Caco-2 (cell line): ENCODE measurements at regions not wholly inside any gene's neighbourhood (a gene's known extent, or its start where the extent isn't known, plus 50 kb on each side); places are given as distances from the start of the nearest gene placed in this dataset.

Experiments
- BruUV-seq: library from RNA; stranded (reverse); fragments of 400-500 nt; replicated peaks from 2 replicates; lab custom pipeline; 2021; lab: Mats Ljungman, UMichigan
- CTCF ChIA-PET: fragments of 300-600 bp; sonication (Branson Sonifier 250); formaldehyde crosslinking; loops from one replicate; lab custom pipeline; 2022; ENCODE audit warnings: antibody characterized with exemption; lab: Charles Lee
- POLR2A ChIA-PET: fragments of 300-600 bp; sonication (Branson Sonifier 250); formaldehyde crosslinking; loops from one replicate; lab custom pipeline; 2022; ENCODE audit warnings: antibody characterized with exemption; lab: Charles Lee
- DNase-seq, 2 experiments: peaks; one replicate each; pipeline versions ENCODE4 v3.0.0 to v3.0.0-alpha.2; 2020 to 2022
- H3K27me3 ChIP-seq: replicated peaks from 2 replicates; pipeline ENCODE4 v1.6.0; 2011; ENCODE audit warnings: low read length; ENCODE audit not compliant: control insufficient read depth, insufficient read depth
- H3K36me3 ChIP-seq: 2 replicates; pipeline ENCODE4 v1.5.1; 2011; ENCODE audit warnings: low read length; ENCODE audit not compliant: control insufficient read depth, insufficient read depth
- H3K4me1 ChIP-seq: fragments of 250-450 bp; sonication (Bioruptor Pico); 2 replicates; pipeline ENCODE4 v1.5.1; 2020; ENCODE audit warnings: mild to moderate bottlenecking
- H3K4me3 ChIP-seq: 2 replicates; pipeline ENCODE4 v1.5.1; 2011; ENCODE audit warnings: low read depth, mild to moderate bottlenecking, control low read depth, low read length
- H3K9me3 ChIP-seq: fragments of 250-450 bp; sonication (Bioruptor Pico); 2 replicates; pipeline ENCODE4 v1.5.1; 2020; ENCODE audit warnings: mild to moderate bottlenecking, moderate library complexity
- H3K27ac Mint-ChIP-seq: one replicate; pipeline ENCODE4 v1.8.0; 2022; ENCODE audit warnings: mixed read lengths; ENCODE audit not compliant: unreplicated experiment
- H3K27me3 Mint-ChIP-seq: one replicate; pipeline ENCODE4 v1.8.0; 2022; ENCODE audit warnings: mixed read lengths; ENCODE audit not compliant: insufficient read depth, unreplicated experiment
- H3K36me3 Mint-ChIP-seq: one replicate; pipeline ENCODE4 v1.8.0; 2022; ENCODE audit warnings: mild to moderate bottlenecking, mixed read lengths; ENCODE audit not compliant: insufficient read depth, unreplicated experiment
- H3K4me1 Mint-ChIP-seq: one replicate; pipeline ENCODE4 v1.8.0; 2022; ENCODE audit warnings: low read depth, mixed read lengths; ENCODE audit not compliant: unreplicated experiment
- H3K4me3 Mint-ChIP-seq: one replicate; pipeline ENCODE4 v1.8.0; 2022; ENCODE audit warnings: mild to moderate bottlenecking, moderate library complexity, mixed read lengths; ENCODE audit not compliant: unreplicated experiment
- H3K9me3 Mint-ChIP-seq: one replicate; pipeline ENCODE4 v1.8.0; 2022; ENCODE audit warnings: mixed read lengths; ENCODE audit not compliant: unreplicated experiment
- CTCF ChIP-seq, 2 experiments: fragments of 200-600 bp in 1 of 2; IDR thresholded peaks; 1 replicate in 1 of 2; 2 replicates in 1 of 2; pipeline versions ENCODE4 v1.5.1 to v1.8.0; 2011 to 2022; ENCODE audit warnings: antibody characterized with exemption in 1 of 2, control low read depth in 1 of 2, inconsistent platforms in 1 of 2, low read depth in 1 of 2, low read length in 1 of 2, mild to moderate bottlenecking in 1 of 2, moderate library complexity in 1 of 2; ENCODE audit not compliant: insufficient read depth in 1 of 2, severe bottlenecking in 1 of 2, unreplicated experiment in 1 of 2
- intact Hi-C: fragments of 100-400 bp; cut with micrococcal nuclease; formaldehyde crosslinking; loops from one replicate; pipeline ENCODE4 v1.10.0; 2022; ENCODE audit not compliant: unreplicated experiment

DNA sequence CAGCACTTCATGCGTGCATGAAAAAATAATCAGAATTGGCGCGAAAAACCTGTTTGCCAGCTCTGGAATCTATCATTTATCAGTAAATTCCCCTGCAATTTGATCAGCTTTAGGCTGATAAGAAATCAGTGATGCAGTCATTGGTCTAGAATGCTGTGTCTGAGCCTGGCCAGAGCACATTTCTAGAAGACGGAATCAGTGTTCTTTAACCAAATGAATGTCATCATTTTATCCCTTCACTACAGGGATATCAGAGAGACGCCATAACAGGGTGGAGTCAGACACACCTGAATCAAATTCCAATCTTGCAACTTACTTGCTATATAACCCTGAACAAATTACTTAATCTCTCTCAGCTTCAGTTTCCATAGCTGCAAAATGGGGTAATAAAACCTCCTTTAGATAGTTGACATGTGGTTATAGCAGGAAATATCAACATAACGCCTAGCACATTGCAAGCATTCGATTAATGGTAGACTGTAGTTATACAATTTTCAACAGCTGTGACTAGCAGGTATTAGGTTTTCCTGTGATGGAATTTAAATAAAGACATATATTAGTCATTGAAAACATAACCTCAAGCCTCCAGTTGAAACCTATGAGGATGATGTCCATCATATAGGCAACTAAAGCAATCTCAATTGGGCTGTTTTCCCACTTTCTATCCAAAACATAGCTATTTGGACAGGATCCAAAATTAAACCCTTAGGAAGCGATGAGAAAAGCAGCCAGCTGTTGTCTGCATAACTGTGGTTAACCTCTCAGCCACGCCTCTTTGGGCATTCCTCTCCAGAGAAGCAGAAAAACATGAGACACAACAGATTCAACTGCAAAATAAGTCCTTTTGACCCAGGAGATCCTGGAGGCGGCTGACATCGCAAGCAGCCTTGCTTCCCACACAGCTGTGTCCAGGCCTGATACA, 51.6 kb upstream of the UBL3 start:
- Mint-ChIP-seq H3K4me3 (no peak overlapping the region), H3K9me3 (no peaks in the 10 kb centered on the region), H3K27me3 (no peaks in the 10 kb centered on the region), H3K4me1 (peaks cover 14% of the 10 kb centered on the region), H3K27ac (peak overlapping the region; percentile 10), H3K36me3 (no peaks in the 10 kb centered on the region)
- no peak overlapping the region for H3K4me3 ChIP-seq
- 0 out of 2 replicates have a peak, but pooled peaks cover 2% of the 10 kb centered on the region for H3K9me3 ChIP-seq
- no peaks in the 10 kb centered on the region for H3K36me3 ChIP-seq
- TF ChIP-seq CTCF (IDR thresholded peaks at IDR 0.05; ENCODE audit: insufficient read depth in 1 of 2, low read depth in 1 of 2, low read length in 1 of 2, severe bottlenecking in 1 of 2, unreplicated experiment in 1 of 2): no peak
- H3K4me1 ChIP-seq: peaks cover 24% of the 10 kb centered on the region
- POLR2A ChIA-PET: no interaction called here
- CTCF ChIA-PET: interaction anchor here (1.4 kb wide), 1 partner anchor 22 kb away, joined by 5 read pairs; no protein-coding TSS in a partner anchor
- peak; percentile 23 to 47 for DNase-seq
- intact Hi-C loops: no loop called here
- BruUV-seq: no TSS peak
- no peaks in the 10 kb centered on the region for H3K27me3 ChIP-seq
